GM13977 (cell line): ENCODE measurements at regions not wholly inside any gene's neighbourhood (a gene's known extent, or its start where the extent isn't known, plus 50 kb on each side); places are given as distances from the start of the nearest gene placed in this dataset.

Source experiments
- DNase-seq: peaks from one replicate; pipeline ENCODE4 v3.0.0; 2012; ENCODE audit warnings: low spot score
- CTCF ChIP-seq: IDR thresholded peaks from 2 replicates; pipeline ENCODE4 v1.5.1; 2012; ENCODE audit warnings: mild to moderate bottlenecking, control low read depth; ENCODE audit not compliant: insufficient read depth; ENCODE audit errors: extremely low read depth, missing control alignments
- in situ Hi-C: fragments of 300-500 bp; cut with MboI; formaldehyde crosslinking; loops from one replicate; pipeline ENCODE4 v1.12.0; 2022; ENCODE audit warnings: low sequenced_read_pairs, low pct_unique_long_range_greater_than_20kb, mixed read lengths, inconsistent platforms; ENCODE audit not compliant: unreplicated experiment

DNA sequence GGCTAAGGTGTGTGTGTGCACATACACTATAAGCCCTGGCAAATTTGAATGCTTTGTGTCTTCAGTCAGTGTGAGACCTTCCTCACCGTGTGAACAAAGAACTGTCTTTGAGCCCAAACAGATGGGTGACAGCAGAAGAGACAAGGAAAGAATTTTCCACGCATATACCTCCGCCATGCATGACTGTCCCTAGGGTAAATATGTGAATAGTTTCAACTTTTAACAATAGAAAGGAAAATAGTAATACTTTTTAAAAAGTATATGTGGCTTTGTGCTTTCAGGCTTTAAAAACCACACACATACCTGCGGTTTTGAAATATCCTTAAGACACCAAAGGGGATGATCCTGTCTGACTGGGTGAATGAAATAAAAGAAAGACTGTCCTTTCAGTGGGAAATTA, 438.6 kb upstream of the MPDZ start:
- no peak for TF ChIP-seq CTCF
- in situ Hi-C loops, result no loop called here
- no peak for DNase-seq

DNA sequence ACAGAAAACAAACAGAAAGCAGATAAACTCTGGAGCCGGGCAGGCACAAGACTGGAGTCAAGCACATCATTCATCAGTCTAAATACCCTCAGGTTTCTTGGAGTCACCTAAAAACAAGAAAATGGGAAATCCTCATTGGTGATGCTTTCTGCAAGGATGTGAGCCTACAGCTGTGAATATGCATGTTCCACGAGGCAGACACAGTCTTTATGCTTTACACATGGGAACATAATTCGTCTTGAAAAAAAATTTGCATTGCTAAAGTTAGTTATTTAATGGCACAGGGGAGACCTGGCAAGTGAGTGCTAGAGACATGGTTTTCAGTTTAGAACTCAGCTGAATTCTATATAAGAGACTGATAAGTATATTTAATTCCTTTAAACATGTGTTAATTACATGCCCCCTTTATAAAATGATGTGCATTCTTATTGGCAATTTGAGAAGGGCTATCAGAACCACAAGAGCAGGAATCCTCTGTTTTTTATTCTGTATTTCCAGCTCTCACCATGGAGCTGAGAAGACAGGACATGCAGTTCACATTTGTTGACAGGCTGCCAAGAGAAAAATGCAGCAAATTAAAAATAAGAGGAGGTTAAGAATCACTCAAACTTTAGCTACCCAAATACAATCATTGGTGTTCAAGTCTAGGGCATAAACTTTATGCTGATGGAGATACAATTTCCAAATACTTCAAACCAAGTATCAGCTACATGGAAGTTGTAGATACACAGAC, 438.0 kb upstream of the MPDZ start:
- DNase-seq, result no peak
- TF ChIP-seq CTCF, result no peak

GRCh38 chr9:13716601-13717321, 437.3 kb upstream of the MPDZ start:
- no peak for DNase-seq
- TF ChIP-seq CTCF, result no peak
- in situ Hi-C loops, result no loop called here

More for the DNA sequence above, 438.0 kb upstream of the MPDZ start:
- in situ Hi-C loops, result no loop called here

DNA sequence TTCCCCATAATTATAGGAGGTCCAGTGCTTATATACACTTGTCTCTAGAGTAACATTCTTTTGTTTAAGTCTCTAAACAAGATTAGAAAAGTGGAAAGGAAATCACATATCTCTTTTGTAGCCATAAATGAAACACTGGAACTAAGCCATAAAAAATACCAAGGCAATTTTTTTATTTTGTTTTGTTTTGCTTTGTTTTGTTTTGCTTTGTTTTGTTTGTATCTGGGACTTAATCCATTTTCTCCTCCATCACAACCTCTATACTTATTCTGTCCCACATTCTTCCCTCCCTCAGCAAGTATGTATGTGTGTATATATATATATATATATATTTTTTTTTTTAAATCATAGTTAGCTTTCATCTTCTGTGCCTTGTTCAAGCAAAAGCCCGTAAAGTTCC, 436.6 kb upstream of the MPDZ start:
- no peak for DNase-seq
- no peak for TF ChIP-seq CTCF
- in situ Hi-C loops, result no loop called here

GRCh38 chr9:13715430-13715829, 435.9 kb upstream of the MPDZ start:
- DNase-seq, result no peak
- TF ChIP-seq CTCF, result no peak
- in situ Hi-C loops, result no loop called here

DNA sequence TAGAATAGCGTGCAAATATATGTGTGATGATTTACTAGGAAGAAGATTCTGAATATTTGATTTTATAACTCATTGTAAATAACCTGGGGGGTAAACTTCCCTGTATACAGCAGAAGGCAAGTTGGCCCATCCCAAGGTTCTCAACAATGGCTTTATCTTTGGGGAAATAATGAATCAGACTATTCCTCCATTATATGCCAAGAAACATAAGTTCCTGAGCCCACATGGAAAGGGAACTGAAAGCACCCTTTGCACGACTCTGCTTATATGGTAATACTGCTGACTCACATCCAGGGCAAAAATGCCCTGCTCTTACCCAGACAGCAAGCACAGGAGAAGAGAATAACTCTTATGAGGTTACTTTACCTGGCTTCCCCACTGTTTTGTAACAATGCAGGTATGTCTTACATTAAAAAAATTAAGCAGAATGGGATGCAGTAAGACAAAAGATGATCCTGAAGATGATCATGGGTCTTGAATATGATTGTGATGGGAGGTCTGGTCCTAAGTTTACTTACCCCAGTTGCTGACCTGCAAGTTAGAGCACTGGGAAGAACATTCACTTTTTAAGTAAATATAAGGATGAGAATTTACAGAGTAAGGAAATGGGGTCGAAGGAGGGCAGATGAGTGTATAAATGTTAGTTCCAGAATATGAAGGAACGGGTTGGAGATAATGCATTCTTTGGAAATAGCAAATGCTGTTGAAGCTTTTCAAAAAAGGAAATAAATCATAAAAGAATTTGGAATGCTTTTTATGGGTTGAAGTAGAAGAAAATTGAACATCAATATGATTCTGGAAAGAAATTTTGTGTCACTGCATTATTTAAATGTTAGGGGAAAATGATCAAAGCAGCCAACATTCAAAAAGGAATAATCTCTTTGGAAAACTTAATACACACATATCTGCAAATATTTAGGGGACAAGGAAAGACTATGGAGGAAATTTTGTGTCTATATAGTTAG, 428.4 kb upstream of the MPDZ start:
- in situ Hi-C loops, result no loop called here
- no peak for TF ChIP-seq CTCF
- DNase-seq, result no peak
